ENCODE measurements at regions not wholly inside any gene's neighbourhood (a gene's known extent, or its start where the extent isn't known, plus 50 kb on each side); places are given as distances from the start of the nearest gene placed in this dataset.

GRCh38 chr18:45266023-45266422, 349.3 kb upstream of the SLC14A2 start:
- TF ChIP-seq POLR2A (IDR thresholded peaks at IDR 0.05): no peak
- TF ChIP-seq, protein P1, sequence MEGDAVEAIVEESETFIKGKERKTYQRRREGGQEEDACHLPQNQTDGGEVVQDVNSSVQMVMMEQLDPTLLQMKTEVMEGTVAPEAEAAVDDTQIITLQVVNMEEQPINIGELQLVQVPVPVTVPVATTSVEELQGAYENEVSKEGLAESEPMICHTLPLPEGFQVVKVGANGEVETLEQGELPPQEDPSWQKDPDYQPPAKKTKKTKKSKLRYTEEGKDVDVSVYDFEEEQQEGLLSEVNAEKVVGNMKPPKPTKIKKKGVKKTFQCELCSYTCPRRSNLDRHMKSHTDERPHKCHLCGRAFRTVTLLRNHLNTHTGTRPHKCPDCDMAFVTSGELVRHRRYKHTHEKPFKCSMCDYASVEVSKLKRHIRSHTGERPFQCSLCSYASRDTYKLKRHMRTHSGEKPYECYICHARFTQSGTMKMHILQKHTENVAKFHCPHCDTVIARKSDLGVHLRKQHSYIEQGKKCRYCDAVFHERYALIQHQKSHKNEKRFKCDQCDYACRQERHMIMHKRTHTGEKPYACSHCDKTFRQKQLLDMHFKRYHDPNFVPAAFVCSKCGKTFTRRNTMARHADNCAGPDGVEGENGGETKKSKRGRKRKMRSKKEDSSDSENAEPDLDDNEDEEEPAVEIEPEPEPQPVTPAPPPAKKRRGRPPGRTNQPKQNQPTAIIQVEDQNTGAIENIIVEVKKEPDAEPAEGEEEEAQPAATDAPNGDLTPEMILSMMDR (IDR thresholded peaks at IDR 0.05): no peak

All from transverse colon (tissue), 3 donors.